ENCODE measurements at regions not wholly inside any gene's neighbourhood (a gene's known extent, or its start where the extent isn't known, plus 50 kb on each side); places are given as distances from the start of the nearest gene placed in this dataset.
A peak's percentile ranks its signal among the peaks of the same experiment; 100 is the strongest.

DNA sequence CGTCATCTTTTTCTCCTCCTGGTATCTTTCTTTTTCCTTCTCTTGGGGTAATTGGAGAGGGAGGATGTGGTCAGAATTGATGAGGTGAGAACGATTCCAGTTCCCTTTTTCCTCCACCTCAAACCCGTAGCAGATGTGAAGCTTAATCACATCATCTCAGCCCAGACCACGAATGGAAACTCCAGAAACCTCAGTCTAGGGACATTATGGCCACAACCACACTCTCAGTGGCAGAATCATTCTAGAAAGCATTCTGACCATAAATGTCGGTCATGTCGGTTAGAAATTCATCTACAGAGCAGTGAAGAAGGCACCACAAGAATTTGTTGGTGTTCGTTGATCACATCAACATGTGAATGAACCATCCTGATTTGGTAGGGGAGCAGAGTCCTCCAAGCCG is 78.7 kb downstream of the GATA3 start (continued):
- TF ChIP-seq SIN3A (IDR thresholded peaks at IDR 0.05; ENCODE audit: low read depth, low read length) (no peak), ATF7 (IDR thresholded peaks at IDR 0.05; ENCODE audit: low read depth) (peak; percentile 46; the same call in 1 of the 2 replicates), ELK1 (IDR thresholded peaks at IDR 0.05; ENCODE audit: low read depth, low read length) (no peak), CREM (IDR thresholded peaks at IDR 0.05; ENCODE audit: low read depth) (peak; percentile 92), SRF (IDR thresholded peaks at IDR 0.05; ENCODE audit: low read depth in 2 of 2, low read length in 2 of 2) (0 out of 4 replicates have a peak, but pooled peaks of 1 of the 2 experiments have one; percentile 55), POLR2AphosphoS2 (IDR thresholded peaks at IDR 0.05; ENCODE audit: low read depth, low read length) (no peak), CHD1 (IDR thresholded peaks at IDR 0.05; ENCODE audit: low read depth, low read length) (no peak), MYB (IDR thresholded peaks at IDR 0.05; ENCODE audit: borderline replicate concordance, low read depth, low read length) (no peak), MTA3 (IDR thresholded peaks at IDR 0.05; ENCODE audit: borderline replicate concordance, low read length) (peak; percentile 96), BACH1 (IDR thresholded peaks at IDR 0.05; ENCODE audit: borderline replicate concordance) (no peak), ASH2L (IDR thresholded peaks at IDR 0.05; ENCODE audit: borderline replicate concordance, low read depth) (no peak), SREBF2 (IDR thresholded peaks at IDR 0.05; ENCODE audit: low read length) (no peak), ZNF384 (IDR thresholded peaks at IDR 0.05; ENCODE audit: borderline replicate concordance, low read depth, low read length) (no peak), RELA (IDR thresholded peaks at IDR 0.05; ENCODE audit: borderline replicate concordance, partially characterized antibody) (no peak), SKIL (IDR thresholded peaks at IDR 0.05; ENCODE audit: low read depth, poor library complexity, severe bottlenecking) (peak; percentile 81), NRF1 (conservative IDR thresholded peaks at IDR 0.05; ENCODE audit: low read depth, low read length) (no peak), CBX3 (IDR thresholded peaks at IDR 0.05; ENCODE audit: borderline replicate concordance, low read depth) (no peak)
- TF ChIP-seq, protein P1, sequence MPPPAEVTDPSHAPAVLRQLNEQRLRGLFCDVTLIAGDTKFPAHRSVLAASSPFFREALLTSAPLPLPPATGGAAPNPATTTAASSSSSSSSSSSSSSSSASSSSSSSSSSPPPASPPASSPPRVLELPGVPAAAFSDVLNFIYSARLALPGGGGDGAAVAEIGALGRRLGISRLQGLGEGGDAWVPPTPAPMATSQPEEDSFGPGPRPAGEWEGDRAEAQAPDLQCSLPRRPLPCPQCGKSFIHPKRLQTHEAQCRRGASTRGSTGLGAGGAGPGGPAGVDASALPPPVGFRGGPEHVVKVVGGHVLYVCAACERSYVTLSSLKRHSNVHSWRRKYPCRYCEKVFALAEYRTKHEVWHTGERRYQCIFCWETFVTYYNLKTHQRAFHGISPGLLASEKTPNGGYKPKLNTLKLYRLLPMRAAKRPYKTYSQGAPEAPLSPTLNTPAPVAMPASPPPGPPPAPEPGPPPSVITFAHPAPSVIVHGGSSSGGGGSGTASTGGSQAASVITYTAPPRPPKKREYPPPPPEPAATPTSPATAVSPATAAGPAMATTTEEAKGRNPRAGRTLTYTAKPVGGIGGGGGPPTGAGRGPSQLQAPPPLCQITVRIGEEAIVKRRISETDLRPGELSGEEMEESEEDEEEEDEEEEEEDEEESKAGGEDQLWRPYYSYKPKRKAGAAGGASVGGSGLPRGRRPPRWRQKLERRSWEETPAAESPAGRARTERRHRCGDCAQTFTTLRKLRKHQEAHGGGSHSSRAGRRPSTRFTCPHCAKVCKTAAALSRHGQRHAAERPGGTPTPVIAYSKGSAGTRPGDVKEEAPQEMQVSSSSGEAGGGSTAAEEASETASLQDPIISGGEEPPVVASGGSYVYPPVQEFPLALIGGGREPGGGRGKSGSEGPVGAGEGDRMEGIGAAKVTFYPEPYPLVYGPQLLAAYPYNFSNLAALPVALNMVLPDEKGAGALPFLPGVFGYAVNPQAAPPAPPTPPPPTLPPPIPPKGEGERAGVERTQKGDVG (CRISPR knock-in tag; IDR thresholded peaks at IDR 0.05): no peak
- TF ChIP-seq, protein P2, sequence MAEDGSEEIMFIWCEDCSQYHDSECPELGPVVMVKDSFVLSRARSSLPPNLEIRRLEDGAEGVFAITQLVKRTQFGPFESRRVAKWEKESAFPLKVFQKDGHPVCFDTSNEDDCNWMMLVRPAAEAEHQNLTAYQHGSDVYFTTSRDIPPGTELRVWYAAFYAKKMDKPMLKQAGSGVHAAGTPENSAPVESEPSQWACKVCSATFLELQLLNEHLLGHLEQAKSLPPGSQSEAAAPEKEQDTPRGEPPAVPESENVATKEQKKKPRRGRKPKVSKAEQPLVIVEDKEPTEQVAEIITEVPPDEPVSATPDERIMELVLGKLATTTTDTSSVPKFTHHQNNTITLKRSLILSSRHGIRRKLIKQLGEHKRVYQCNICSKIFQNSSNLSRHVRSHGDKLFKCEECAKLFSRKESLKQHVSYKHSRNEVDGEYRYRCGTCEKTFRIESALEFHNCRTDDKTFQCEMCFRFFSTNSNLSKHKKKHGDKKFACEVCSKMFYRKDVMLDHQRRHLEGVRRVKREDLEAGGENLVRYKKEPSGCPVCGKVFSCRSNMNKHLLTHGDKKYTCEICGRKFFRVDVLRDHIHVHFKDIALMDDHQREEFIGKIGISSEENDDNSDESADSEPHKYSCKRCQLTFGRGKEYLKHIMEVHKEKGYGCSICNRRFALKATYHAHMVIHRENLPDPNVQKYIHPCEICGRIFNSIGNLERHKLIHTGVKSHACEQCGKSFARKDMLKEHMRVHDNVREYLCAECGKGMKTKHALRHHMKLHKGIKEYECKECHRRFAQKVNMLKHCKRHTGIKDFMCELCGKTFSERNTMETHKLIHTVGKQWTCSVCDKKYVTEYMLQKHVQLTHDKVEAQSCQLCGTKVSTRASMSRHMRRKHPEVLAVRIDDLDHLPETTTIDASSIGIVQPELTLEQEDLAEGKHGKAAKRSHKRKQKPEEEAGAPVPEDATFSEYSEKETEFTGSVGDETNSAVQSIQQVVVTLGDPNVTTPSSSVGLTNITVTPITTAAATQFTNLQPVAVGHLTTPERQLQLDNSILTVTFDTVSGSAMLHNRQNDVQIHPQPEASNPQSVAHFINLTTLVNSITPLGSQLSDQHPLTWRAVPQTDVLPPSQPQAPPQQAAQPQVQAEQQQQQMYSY (CRISPR knock-in tag; IDR thresholded peaks at IDR 0.05): no peak
